Astrocyte (in vitro differentiated cells and primary cell): ENCODE measurements at regions not wholly inside any gene's neighbourhood (a gene's known extent, or its start where the extent isn't known, plus 50 kb on each side); places are given as distances from the start of the nearest gene placed in this dataset.

ENCODE experiments used
- DNase-seq: peaks from one replicate; pipeline ENCODE4 v3.0.0-alpha.2; 2010; ENCODE audit warnings: low read depth
- FAIRE-seq: peaks from 2 replicates; lab custom pipeline; 2011; peaks lifted over from hg19 to GRCh38; lab: Jason Lieb, UNC
- H2AFZ ChIP-seq: 2 replicates; pipeline ENCODE4 v1.6.0; 2012; ENCODE audit warnings: low read depth, low read length, inconsistent platforms
- H3K27ac ChIP-seq: 2 replicates; pipeline ENCODE4 v1.5.1; 2011; ENCODE audit warnings: low read depth, low read length, inconsistent platforms
- H3K27me3 ChIP-seq: 2 replicates; pipeline ENCODE4 v1.6.0; 2011; ENCODE audit warnings: low read length, inconsistent platforms; ENCODE audit not compliant: insufficient read depth
- H3K36me3 ChIP-seq: 2 replicates; pipeline ENCODE4 v1.5.1; 2011; ENCODE audit warnings: low read length, inconsistent platforms; ENCODE audit not compliant: insufficient read depth
- H3K4me1 ChIP-seq: 2 replicates; pipeline ENCODE4 v1.5.1; 2011; ENCODE audit warnings: low read length, inconsistent platforms; ENCODE audit not compliant: insufficient read depth
- H3K4me2 ChIP-seq: 2 replicates; pipeline ENCODE4 v1.6.0; 2012; ENCODE audit warnings: low read length, inconsistent platforms
- H3K4me3 ChIP-seq: 2 replicates; pipeline ENCODE4 v1.5.1; 2011; ENCODE audit warnings: low read depth, mild to moderate bottlenecking, low read length, inconsistent platforms; ENCODE audit not compliant: insufficient read depth
- H3K79me2 ChIP-seq: 2 replicates; pipeline ENCODE4 v1.6.0; 2012; ENCODE audit warnings: mild to moderate bottlenecking, low read length, inconsistent platforms; ENCODE audit not compliant: insufficient read depth
- H3K9ac ChIP-seq: 2 replicates; pipeline ENCODE4 v1.6.0; 2012; ENCODE audit warnings: mild to moderate bottlenecking, low read length, inconsistent platforms
- H3K9me3 ChIP-seq: 2 replicates; pipeline ENCODE4 v1.5.1; 2012; ENCODE audit warnings: low read depth, mild to moderate bottlenecking, low read length, inconsistent platforms; ENCODE audit not compliant: insufficient read depth
- H4K20me1 ChIP-seq: 2 replicates; pipeline ENCODE4 v1.6.0; 2012; ENCODE audit warnings: low read length, inconsistent platforms; ENCODE audit not compliant: insufficient read depth
- H3K27ac Mint-ChIP-seq: one replicate; pipeline ENCODE4 v1.8.0; 2021; ENCODE audit warnings: mild to moderate bottlenecking, mixed read lengths; ENCODE audit not compliant: unreplicated experiment
- H3K27me3 Mint-ChIP-seq: one replicate; pipeline ENCODE4 v1.8.0; 2021; ENCODE audit warnings: low read depth, mixed read lengths; ENCODE audit not compliant: unreplicated experiment
- H3K36me3 Mint-ChIP-seq: one replicate; pipeline ENCODE4 v1.8.0; 2021; ENCODE audit warnings: low read depth, mixed read lengths; ENCODE audit not compliant: unreplicated experiment
- H3K4me1 Mint-ChIP-seq: one replicate; pipeline ENCODE4 v1.8.0; 2021; ENCODE audit warnings: low read depth, mixed read lengths; ENCODE audit not compliant: unreplicated experiment
- H3K4me3 Mint-ChIP-seq: one replicate; pipeline ENCODE4 v1.8.0; 2021; ENCODE audit warnings: mild to moderate bottlenecking, moderate library complexity, mixed read lengths; ENCODE audit not compliant: unreplicated experiment
- H3K9me3 Mint-ChIP-seq: one replicate; pipeline ENCODE4 v1.8.0; 2021; ENCODE audit warnings: mild to moderate bottlenecking, mixed read lengths; ENCODE audit not compliant: unreplicated experiment
- CTCF ChIP-seq: IDR thresholded peaks from 2 replicates; pipeline ENCODE4 v1.5.1; 2011; ENCODE audit warnings: low read depth, mild to moderate bottlenecking, inconsistent platforms, low read length, moderate library complexity; ENCODE audit not compliant: insufficient read depth
- EZH2 ChIP-seq: IDR thresholded peaks from 2 replicates; pipeline ENCODE4 v1.6.1; 2012; ENCODE audit warnings: mild to moderate bottlenecking, low read length, inconsistent platforms; ENCODE audit not compliant: insufficient read depth

- no peak for FAIRE-seq
- Histone ChIP-seq H3K9me3 (no peaks in the 10 kb centered on the region), H3K9ac (no peak overlapping the region), H3K4me1 (no peaks in the 10 kb centered on the region), H3K36me3 (no peaks in the 10 kb centered on the region), H3K4me2 (no peak overlapping the region), H3K27me3 (no peaks in the 10 kb centered on the region), H3K79me2 (no peaks in the 10 kb centered on the region), H2AFZ (no peak overlapping the region), H4K20me1 (no peaks in the 10 kb centered on the region), H3K27ac (no peak overlapping the region), H3K4me3 (no peak overlapping the region)
- H3K4me1 Mint-ChIP-seq, result no peaks in the 10 kb centered on the region
- peaks cover 5% of the 10 kb centered on the region for H3K27me3 Mint-ChIP-seq
- H3K4me3 Mint-ChIP-seq, result no peak overlapping the region
- no peak overlapping the region for H3K27ac Mint-ChIP-seq
- DNase-seq, result no peak
- H3K9me3 Mint-ChIP-seq, result no peaks in the 10 kb centered on the region
- no peak for TF ChIP-seq CTCF
- TF ChIP-seq EZH2, result no peak
- no peaks in the 10 kb centered on the region for H3K36me3 Mint-ChIP-seq
These were observed 66.4 kb upstream of the CCDC190 start for GRCh38 chr1:162927421-162927820.

DNA sequence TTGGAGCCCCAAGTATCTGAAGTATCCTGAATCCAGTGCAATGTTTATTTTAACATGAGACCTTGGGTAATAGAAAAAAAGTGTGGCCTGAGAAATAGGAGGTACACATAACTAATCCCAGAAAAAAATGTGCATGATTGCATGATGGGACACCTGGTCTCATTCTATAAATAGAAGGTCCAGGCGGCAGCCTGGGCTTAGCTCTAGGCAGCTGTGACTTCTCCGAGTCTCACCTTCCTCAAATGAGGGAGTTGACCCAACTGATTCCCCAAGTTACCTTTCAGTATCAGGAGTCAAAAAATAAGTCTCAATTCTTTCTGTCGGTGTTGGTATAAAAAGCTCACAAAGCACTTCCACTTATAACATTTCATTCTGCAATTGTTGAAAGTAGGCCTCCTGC is 65.9 kb upstream of the CCDC190 start:
- Histone ChIP-seq H3K27me3 (no peaks in the 10 kb centered on the region), H3K4me2 (no peak overlapping the region), H3K9ac (no peak overlapping the region), H3K79me2 (no peaks in the 10 kb centered on the region), H2AFZ (no peak overlapping the region), H3K4me3 (no peak overlapping the region), H3K4me1 (peaks cover 2% of the 10 kb centered on the region), H3K9me3 (no peaks in the 10 kb centered on the region), H3K27ac (no peak overlapping the region), H4K20me1 (no peaks in the 10 kb centered on the region), H3K36me3 (no peaks in the 10 kb centered on the region)
- no peaks in the 10 kb centered on the region for H3K9me3 Mint-ChIP-seq
- FAIRE-seq (no peak), DNase-seq (no peak)
- no peaks in the 10 kb centered on the region for H3K4me1 Mint-ChIP-seq
- peaks cover 5% of the 10 kb centered on the region for H3K27me3 Mint-ChIP-seq
- no peak overlapping the region for H3K27ac Mint-ChIP-seq
- TF ChIP-seq CTCF (no peak), EZH2 (no peak)
- H3K4me3 Mint-ChIP-seq, result no peak overlapping the region
- no peaks in the 10 kb centered on the region for H3K36me3 Mint-ChIP-seq

- no peaks in the 10 kb centered on the region for H3K9me3 Mint-ChIP-seq
- no peaks in the 10 kb centered on the region for H3K27me3 Mint-ChIP-seq
- TF ChIP-seq EZH2 (no peak), CTCF (no peak)
- H3K36me3 ChIP-seq, result no peaks in the 10 kb centered on the region
- H3K9me3 ChIP-seq, result no peaks in the 10 kb centered on the region
- no peak overlapping the region for H3K4me3 ChIP-seq
- no peaks in the 10 kb centered on the region for H3K36me3 Mint-ChIP-seq
- no peak overlapping the region for H2AFZ ChIP-seq
- H3K27ac Mint-ChIP-seq, result no peak overlapping the region
- no peaks in the 10 kb centered on the region for H3K79me2 ChIP-seq
- DNase-seq, result no peak
- no peak overlapping the region for H3K27ac ChIP-seq
- no peaks in the 10 kb centered on the region for H4K20me1 ChIP-seq
- no peaks in the 10 kb centered on the region for H3K27me3 ChIP-seq
- H3K9ac ChIP-seq, result no peak overlapping the region
- no peak for FAIRE-seq
- no peak overlapping the region for H3K4me3 Mint-ChIP-seq
- H3K4me1 Mint-ChIP-seq, result no peaks in the 10 kb centered on the region
- peaks cover 2% of the 10 kb centered on the region for H3K4me1 ChIP-seq
- H3K4me2 ChIP-seq, result no peak overlapping the region
These were observed 63.2 kb upstream of the CCDC190 start for GRCh38 chr1:162924179-162924578.
